DND-41 (cell line): ENCODE measurements at regions not wholly inside any gene's neighbourhood (a gene's known extent, or its start where the extent isn't known, plus 50 kb on each side); places are given as distances from the start of the nearest gene placed in this dataset.

Source experiments
- ATAC-seq: fragments of 200-7000 bp; cut with Tn5 transposase; 3 replicates; pipeline ENCODE4 v1.9.1; 2021; ENCODE audit warnings: low read depth; ENCODE audit not compliant: insufficient read depth
- DNase-seq: peaks from one replicate; pipeline ENCODE4 v3.0.0-alpha.2; 2020
- H2AFZ ChIP-seq: 2 replicates; pipeline ENCODE4 v1.6.0; 2012; ENCODE audit warnings: low read depth, low read length
- H3K27ac ChIP-seq: 2 replicates; pipeline ENCODE4 v1.5.1; 2012; ENCODE audit warnings: low read length, inconsistent platforms
- H3K27me3 ChIP-seq: fragments of 200-600 bp; sonication (generic); 2 replicates; pipeline ENCODE4 v1.6.0; 2012; ENCODE audit warnings: low read length, mild to moderate bottlenecking, inconsistent platforms; ENCODE audit not compliant: insufficient read depth, poor library complexity
- H3K36me3 ChIP-seq: 2 replicates; pipeline ENCODE4 v1.5.1; 2012; ENCODE audit warnings: low read length, inconsistent platforms; ENCODE audit not compliant: insufficient read depth
- H3K4me1 ChIP-seq: 2 replicates; pipeline ENCODE4 v1.5.1; 2012; ENCODE audit warnings: mild to moderate bottlenecking, low read length; ENCODE audit not compliant: insufficient read depth
- H3K4me2 ChIP-seq: 2 replicates; pipeline ENCODE4 v1.6.0; 2012; ENCODE audit warnings: mild to moderate bottlenecking, moderate library complexity, low read length, inconsistent platforms; ENCODE audit not compliant: insufficient read depth
- H3K4me3 ChIP-seq, 2 experiments: fragments of 200-600 bp in 1 of 2; shearing (Covaris generic) in 1 of 2; 2 replicates each; pipeline ENCODE4 v1.5.1; 2012 to 2016; ENCODE audit warnings: inconsistent platforms in 2 of 2, low read length in 2 of 2, mild to moderate bottlenecking in 2 of 2, low read depth in 1 of 2, moderate library complexity in 1 of 2
- H3K79me2 ChIP-seq: 2 replicates; pipeline ENCODE4 v1.6.0; 2012; ENCODE audit warnings: low read length, inconsistent platforms; ENCODE audit not compliant: insufficient read depth
- H3K9ac ChIP-seq: 2 replicates; pipeline ENCODE4 v1.6.0; 2012; ENCODE audit warnings: low read depth, mild to moderate bottlenecking, inconsistent platforms, low read length, moderate library complexity
- H3K9me3 ChIP-seq: 2 replicates; pipeline ENCODE4 v1.5.1; 2012; ENCODE audit warnings: low read length, moderate library complexity, mild to moderate bottlenecking, inconsistent platforms; ENCODE audit not compliant: insufficient read depth, severe bottlenecking
- H4K20me1 ChIP-seq: 2 replicates; pipeline ENCODE4 v1.6.0; 2012; ENCODE audit warnings: low read length; ENCODE audit not compliant: insufficient read depth
- EZH2 ChIP-seq: IDR thresholded peaks from 3 replicates; pipeline ENCODE4 v1.6.1; 2012; ENCODE audit warnings: borderline replicate concordance, low read depth, mild to moderate bottlenecking, moderate library complexity, low read length, inconsistent platforms; ENCODE audit not compliant: severe bottlenecking
- TF ChIP-seq, protein P1 (sequence below): IDR thresholded peaks from 2 replicates; pipeline ENCODE4 v1.5.1; 2012; ENCODE audit warnings: borderline replicate concordance, low read length, moderate library complexity, mild to moderate bottlenecking; ENCODE audit not compliant: poor library complexity, severe bottlenecking; ENCODE audit errors: extremely low read depth

GRCh38 chr12:25424211-25424731 lies 128.8 kb downstream of the LMNTD1 start:
- Histone ChIP-seq H3K36me3 (no peaks in the 10 kb centered on the region), H3K4me1 (no peaks in the 10 kb centered on the region), H3K9ac (no peak overlapping the region), H3K79me2 (no peaks in the 10 kb centered on the region), H3K4me3 (no peak overlapping the region), H3K27me3 (no peaks in the 10 kb centered on the region), H3K9me3 (no peaks in the 10 kb centered on the region), H2AFZ (no peak overlapping the region), H3K27ac (no peak overlapping the region), H4K20me1 (no peaks in the 10 kb centered on the region), H3K4me2 (no peak overlapping the region)
- DNase-seq = no peak
- TF ChIP-seq, protein P1, sequence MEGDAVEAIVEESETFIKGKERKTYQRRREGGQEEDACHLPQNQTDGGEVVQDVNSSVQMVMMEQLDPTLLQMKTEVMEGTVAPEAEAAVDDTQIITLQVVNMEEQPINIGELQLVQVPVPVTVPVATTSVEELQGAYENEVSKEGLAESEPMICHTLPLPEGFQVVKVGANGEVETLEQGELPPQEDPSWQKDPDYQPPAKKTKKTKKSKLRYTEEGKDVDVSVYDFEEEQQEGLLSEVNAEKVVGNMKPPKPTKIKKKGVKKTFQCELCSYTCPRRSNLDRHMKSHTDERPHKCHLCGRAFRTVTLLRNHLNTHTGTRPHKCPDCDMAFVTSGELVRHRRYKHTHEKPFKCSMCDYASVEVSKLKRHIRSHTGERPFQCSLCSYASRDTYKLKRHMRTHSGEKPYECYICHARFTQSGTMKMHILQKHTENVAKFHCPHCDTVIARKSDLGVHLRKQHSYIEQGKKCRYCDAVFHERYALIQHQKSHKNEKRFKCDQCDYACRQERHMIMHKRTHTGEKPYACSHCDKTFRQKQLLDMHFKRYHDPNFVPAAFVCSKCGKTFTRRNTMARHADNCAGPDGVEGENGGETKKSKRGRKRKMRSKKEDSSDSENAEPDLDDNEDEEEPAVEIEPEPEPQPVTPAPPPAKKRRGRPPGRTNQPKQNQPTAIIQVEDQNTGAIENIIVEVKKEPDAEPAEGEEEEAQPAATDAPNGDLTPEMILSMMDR = no peak
- no peak for TF ChIP-seq EZH2
- no peak for ATAC-seq

GRCh38 chr12:25423355-25424050 lies 129.6 kb downstream of the LMNTD1 start:
- no peak overlapping the region for H3K4me2 ChIP-seq

DNA sequence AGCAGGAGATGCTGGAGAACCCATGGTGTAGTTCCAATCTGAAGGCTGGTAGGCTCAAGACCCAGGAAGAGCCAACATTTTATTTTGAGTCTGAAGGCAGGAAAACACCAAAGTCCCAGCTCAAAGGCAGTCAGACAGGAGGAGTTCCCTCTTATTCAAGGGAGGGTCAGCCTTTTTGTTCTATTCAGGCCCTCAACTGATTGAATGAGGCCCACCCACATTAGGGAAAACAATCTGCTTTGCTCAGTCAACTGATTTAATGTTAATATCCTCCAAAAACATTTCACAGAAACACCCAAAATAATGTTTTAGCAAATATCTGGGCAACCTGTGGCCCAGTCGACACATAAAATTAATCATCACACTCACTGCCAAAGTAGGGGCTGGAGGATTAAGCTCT lies 130.8 kb downstream of the LMNTD1 start:
- no peak overlapping the region for H3K27ac ChIP-seq

More at GRCh38 chr12:25423355-25424050, 129.6 kb downstream of the LMNTD1 start:
- DNase-seq (no peak), ATAC-seq (no peak)
- Histone ChIP-seq H3K79me2 (no peaks in the 10 kb centered on the region), H3K36me3 (no peaks in the 10 kb centered on the region), H3K4me1 (no peaks in the 10 kb centered on the region), H2AFZ (no peak overlapping the region), H4K20me1 (no peaks in the 10 kb centered on the region), H3K9me3 (no peaks in the 10 kb centered on the region), H3K9ac (no peak overlapping the region), H3K27me3 (no peaks in the 10 kb centered on the region), H3K27ac (no peak overlapping the region), H3K4me3 (no peak overlapping the region)
- TF ChIP-seq, protein P1 = no peak
- no peak for TF ChIP-seq EZH2

More for the DNA sequence above, 130.8 kb downstream of the LMNTD1 start:
- H3K4me3 ChIP-seq = no peak overlapping the region
- H2AFZ ChIP-seq = no peak overlapping the region
- H4K20me1 ChIP-seq = no peaks in the 10 kb centered on the region
- TF ChIP-seq EZH2 = no peak
- TF ChIP-seq, protein P1 = no peak
- peaks cover 4% of the 10 kb centered on the region for H3K27me3 ChIP-seq
- no peak overlapping the region for H3K4me2 ChIP-seq
- ATAC-seq = no peak
- H3K4me1 ChIP-seq = no peaks in the 10 kb centered on the region
- DNase-seq = no peak
- H3K9ac ChIP-seq = no peak overlapping the region
- H3K9me3 ChIP-seq = no peaks in the 10 kb centered on the region
- no peaks in the 10 kb centered on the region for H3K36me3 ChIP-seq
- H3K79me2 ChIP-seq = no peaks in the 10 kb centered on the region
